GM21447 (cell line): ENCODE measurements at regions not wholly inside any gene's neighbourhood (a gene's known extent, or its start where the extent isn't known, plus 50 kb on each side); places are given as distances from the start of the nearest gene placed in this dataset.
"Not testable (repeated sequence)": the region's sequence is repeated elsewhere in the genome, so short reads cannot be mapped to it uniquely, and the experiment has no call there.

Source experiments
- ATAC-seq: cut with Tn5 transposase; IDR thresholded peaks from one replicate; pipeline ENCODE4 v1.9.1; 2021; ENCODE audit not compliant: unreplicated experiment

- ATAC-seq, result peak; percentile 32
Observed at GRCh38 chr6:44001318-44002066, 125.8 kb downstream of the MRPL14 start.

- ATAC-seq, result peak; percentile 47
Observed at GRCh38 chr6:44000164-44000842, 126.9 kb downstream of the MRPL14 start.

GRCh38 chr6:43999628-44000027 is 127.6 kb downstream of the MRPL14 start:
- no peak for ATAC-seq

- ATAC-seq, result not testable (repeated sequence)
Observed at GRCh38 chr6:43998592-43999243, 128.5 kb downstream of the MRPL14 start.

- ATAC-seq, result not testable (repeated sequence)
Observed at GRCh38 chr6:43997990-43998585, 129.2 kb downstream of the MRPL14 start.

GRCh38 chr6:43997345-43997677 is 129.9 kb downstream of the MRPL14 start:
- no peak for ATAC-seq

GRCh38 chr6:43996618-43997344 is 130.5 kb downstream of the MRPL14 start:
- no peak for ATAC-seq

GRCh38 chr6:43995137-43995536 is 132.1 kb downstream of the MRPL14 start:
- ATAC-seq, result no peak

DNA sequence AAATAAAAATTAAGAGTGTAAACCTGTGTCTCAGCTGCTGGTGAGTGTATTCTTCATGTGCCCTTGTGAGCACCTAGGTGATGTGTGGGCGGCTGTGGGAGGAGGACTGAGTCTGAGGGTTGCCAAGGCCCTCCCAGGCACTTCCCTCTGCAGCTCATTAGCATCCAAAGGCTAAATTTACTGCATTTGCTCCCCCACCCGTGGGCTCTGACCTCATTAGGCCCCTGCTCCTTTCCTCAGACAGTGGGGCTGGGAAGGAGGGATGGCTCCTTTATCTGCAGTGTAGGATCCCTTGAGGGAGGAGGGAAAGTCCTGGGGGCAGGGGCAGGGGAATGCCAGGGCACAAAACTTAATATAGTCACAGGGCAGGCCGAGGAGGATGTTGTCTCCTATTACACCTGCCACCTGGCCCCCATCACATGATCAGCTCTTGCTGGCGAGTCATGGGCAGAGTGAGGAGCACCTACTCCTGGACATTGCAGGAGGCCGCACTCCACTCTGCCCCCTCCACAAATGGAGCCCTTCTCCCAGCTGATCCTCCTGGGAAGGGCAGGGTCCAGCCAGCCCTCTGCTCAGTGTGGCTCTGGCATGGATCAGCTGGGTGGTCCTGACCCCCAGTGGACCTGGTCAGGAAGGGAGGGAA is 133.2 kb downstream of the MRPL14 start:
- no peak for ATAC-seq

- ATAC-seq, result no peak
Observed at GRCh38 chr6:43992783-43993644, 134.2 kb downstream of the MRPL14 start.

GRCh38 chr6:43992126-43992663 is 135.1 kb downstream of the MRPL14 start:
- no peak for ATAC-seq

DNA sequence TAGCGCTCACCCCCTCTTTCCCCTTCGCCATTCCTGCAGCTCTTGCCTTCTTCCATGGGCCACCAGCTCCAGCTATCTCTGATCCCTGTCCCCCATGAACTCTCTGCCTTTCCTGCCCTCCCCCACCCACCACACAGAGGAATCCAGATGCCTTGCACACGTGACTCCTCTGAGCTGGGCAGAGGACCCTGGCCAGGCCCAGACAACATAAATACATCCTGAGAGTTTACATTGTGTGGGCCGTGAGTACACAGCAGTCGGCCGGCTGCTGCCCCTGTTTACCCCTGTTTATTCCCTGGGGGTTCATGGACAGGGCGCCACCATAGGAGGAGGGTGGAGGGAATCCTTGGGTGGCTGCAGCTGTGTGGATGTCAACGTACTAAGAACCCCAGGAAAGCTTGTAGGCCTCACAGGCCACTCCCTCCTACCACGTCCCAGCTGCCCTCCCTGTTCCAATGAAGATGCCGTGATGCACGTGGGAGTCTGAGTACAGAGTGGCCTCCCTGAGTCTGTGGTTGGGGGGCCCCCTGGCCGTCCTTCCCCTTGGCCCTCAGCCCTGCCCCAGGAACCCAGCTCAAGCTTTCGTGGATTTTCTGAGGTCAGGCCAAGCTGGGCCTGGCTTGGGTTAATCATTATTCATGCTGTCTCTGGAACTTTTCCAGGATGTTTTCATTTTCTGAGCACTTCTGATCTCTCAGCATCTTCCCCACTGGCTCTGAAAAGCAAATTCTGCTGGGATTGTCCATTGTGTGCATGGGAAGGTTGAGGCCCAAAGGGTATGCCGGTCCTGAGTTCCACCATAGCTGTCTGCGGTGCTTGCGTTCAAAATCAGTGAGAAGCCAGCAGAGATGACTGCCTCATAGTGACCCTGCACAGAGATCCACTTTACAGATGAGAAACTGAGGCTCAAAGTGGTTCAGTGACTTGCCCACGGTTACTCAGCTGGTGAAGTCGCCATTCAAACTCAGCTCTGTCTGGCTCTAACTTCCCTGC is 136.3 kb downstream of the MRPL14 start:
- no peak for ATAC-seq

GRCh38 chr6:43990275-43990626 is 137.0 kb downstream of the MRPL14 start:
- no peak for ATAC-seq

GRCh38 chr6:43989581-43990146 is 137.6 kb downstream of the MRPL14 start:
- no peak for ATAC-seq

DNA sequence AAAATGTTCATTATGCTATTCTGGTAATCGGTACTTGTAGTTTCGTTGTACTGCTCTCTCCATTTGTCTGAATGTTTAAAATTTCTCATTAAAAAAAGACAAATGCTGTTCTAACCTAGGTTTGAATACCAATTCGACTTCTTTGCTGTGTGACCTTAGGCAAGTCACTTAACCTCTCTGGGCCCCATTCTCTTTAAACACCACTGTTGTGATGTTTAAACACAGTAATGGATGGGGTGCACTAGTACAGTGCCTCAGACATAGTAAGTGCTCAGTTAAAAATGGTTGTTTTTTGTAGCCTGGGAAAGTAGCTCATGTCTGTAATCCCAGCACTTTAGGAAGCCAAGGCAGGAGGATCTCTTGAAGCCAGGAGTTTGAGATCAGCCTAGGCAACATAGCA is 138.5 kb downstream of the MRPL14 start:
- no peak for ATAC-seq

GRCh38 chr6:43987838-43988439 is 139.3 kb downstream of the MRPL14 start:
- no peak for ATAC-seq

GRCh38 chr6:43986177-43986825 is 141.0 kb downstream of the MRPL14 start:
- no peak for ATAC-seq
